Mucosa of rectum (tissue), 2 donors: ENCODE measurements at regions not wholly inside any gene's neighbourhood (a gene's known extent, or its start where the extent isn't known, plus 50 kb on each side); places are given as distances from the start of the nearest gene placed in this dataset.

Experiments
- H3K27ac ChIP-seq, 2 donors: one replicate each; pipeline ENCODE4 v1.7.0; 2013; ENCODE audit warnings: inconsistent platforms in 2 of 2, low read depth in 2 of 2, low read length in 2 of 2
- H3K27me3 ChIP-seq, 2 donors: one replicate each; pipeline ENCODE4 v1.7.0; 2013; ENCODE audit warnings: low read length in 2 of 2; ENCODE audit not compliant: control insufficient read depth in 2 of 2, insufficient read depth in 2 of 2
- H3K36me3 ChIP-seq, 2 donors: one replicate each; pipeline ENCODE4 v1.7.0; 2013; ENCODE audit warnings: low read length in 2 of 2; ENCODE audit not compliant: control insufficient read depth in 2 of 2, insufficient read depth in 2 of 2
- H3K4me1 ChIP-seq, 2 donors: one replicate each; pipeline ENCODE4 v1.7.0; 2013; ENCODE audit warnings: low read length in 2 of 2, mild to moderate bottlenecking in 1 of 2; ENCODE audit not compliant: control insufficient read depth in 2 of 2, insufficient read depth in 2 of 2
- H3K4me3 ChIP-seq, 2 donors: one replicate each; pipeline ENCODE4 v1.7.0; 2013; ENCODE audit warnings: low read length in 2 of 2
- H3K9ac ChIP-seq, 2 donors: one replicate each; pipeline ENCODE4 v1.7.0; 2013; ENCODE audit warnings: low read length in 2 of 2, low read depth in 1 of 2, mild to moderate bottlenecking in 1 of 2
- H3K9me3 ChIP-seq, 2 donors: one replicate each; pipeline ENCODE4 v1.7.0; 2013; ENCODE audit warnings: low read length in 2 of 2; ENCODE audit not compliant: control insufficient read depth in 2 of 2
- donor health status: healthy.
- donor health status: Normal muscosa, but diverticular disease.

DNA sequence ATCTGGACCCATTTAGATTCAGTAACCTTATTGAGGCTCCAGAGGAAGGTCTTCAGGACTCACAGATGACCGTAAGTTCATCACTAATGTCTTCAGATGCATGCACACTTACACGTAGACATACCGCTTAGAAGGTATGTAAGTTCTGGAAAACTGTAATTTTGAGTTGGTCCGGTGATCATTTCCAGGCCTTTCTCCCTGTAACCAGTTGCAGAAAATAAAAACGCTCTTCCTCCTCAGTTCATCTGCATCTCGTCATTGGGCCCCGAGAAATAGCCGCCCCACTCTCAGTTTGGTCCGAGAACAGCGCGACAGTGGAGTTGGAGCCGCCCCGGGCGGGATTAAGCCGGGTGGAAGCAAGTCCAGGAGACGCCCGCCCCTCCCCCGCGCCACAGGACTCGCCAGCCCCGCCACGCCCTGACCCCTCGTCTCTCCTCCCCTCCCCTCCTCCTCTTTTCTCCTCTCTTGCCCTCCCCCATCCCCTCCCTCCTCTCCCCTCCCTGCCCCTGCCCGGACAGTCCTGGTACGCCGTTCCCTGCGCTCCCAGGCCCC is 83.7 kb downstream of the TNFAIP2 start:
- Histone ChIP-seq H3K4me3 (peak overlapping the region; percentile 50 to 51), H3K27me3 (peaks cover 0 to 4% of the 10 kb centered on the region in 2 donors), H3K27ac (peak overlapping the region; percentile 74 to 75), H3K36me3 (no peaks in the 10 kb centered on the region), H3K4me1 (peaks cover 0 to 2% of the 10 kb centered on the region in 2 donors), H3K9ac (peak overlapping the region; percentile 49 to 54), H3K9me3 (peaks cover 0 to 5% of the 10 kb centered on the region in 2 donors)

DNA sequence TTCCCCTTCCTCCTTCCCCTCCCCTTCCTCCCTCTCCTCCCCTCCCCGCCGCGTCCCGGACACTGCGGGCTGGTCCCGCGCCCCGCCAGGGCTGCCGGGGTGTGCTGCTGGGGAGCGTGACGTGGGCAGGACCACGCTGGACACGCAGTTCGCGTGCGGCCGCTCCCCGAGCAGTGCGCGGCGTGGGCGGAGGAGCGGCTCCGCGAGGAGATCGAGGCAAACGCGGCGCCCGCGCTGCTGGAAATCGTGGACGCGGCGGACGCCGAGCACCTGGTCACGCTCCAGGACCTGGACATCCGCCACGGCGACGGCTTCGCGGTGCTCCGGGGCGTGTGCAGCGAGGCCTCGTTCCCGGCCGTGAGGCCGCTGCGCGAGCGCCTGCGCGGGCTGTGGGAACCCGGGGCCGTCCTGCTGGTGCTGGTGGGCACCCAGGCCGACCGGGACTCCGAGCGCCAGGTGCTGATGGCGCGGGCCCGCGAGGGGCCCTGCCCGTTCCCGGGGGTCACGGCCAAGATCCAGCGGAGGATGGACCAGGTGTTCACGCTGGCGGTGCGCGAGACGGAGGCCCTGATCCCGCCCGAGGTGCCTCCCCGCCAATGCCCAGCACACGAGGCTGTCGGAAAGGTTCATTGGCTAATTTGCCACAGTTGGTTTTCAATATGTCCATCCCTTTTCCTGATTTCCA is 84.3 kb downstream of the TNFAIP2 start:
- Histone ChIP-seq H3K4me1 (peaks cover 0 to 2% of the 10 kb centered on the region in 2 donors), H3K9me3 (peaks cover 0 to 5% of the 10 kb centered on the region in 2 donors), H3K9ac (peak overlapping the region in 1 of 2 donors; percentile 64), H3K4me3 (peak overlapping the region; percentile 44 to 50), H3K27ac (peak overlapping the region; percentile 74 to 75), H3K27me3 (peaks cover 0 to 4% of the 10 kb centered on the region in 2 donors), H3K36me3 (no peaks in the 10 kb centered on the region)

DNA sequence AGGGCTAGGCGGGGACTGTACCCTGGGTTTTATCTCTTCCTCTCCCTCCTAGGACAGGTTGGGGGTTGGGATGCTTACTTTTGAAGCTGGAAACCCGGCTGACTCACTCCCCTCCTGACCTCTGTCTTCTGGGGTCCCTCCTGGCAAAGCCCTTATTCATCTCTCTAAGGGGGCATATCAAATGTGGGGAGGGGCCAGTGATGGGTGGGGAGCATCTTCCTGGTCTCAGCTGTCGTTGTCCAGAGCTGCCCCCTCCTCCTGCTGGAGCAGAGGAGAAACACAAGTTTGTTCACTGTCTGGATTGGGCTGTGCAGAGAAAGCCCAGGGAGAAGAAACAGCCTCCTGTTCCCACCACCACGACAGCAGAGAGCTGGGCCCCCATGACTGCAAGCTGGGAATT is 85.8 kb downstream of the TNFAIP2 start:
- peak overlapping the region in 1 of 2 donors; percentile 11 for H3K4me3 ChIP-seq
- H3K27me3 ChIP-seq = peaks cover 0 to 4% of the 10 kb centered on the region in 2 donors
- peak overlapping the region; percentile 37 to 54 for H3K27ac ChIP-seq
- peaks cover 0 to 2% of the 10 kb centered on the region in 2 donors for H3K4me1 ChIP-seq
- H3K9me3 ChIP-seq = peaks cover 0 to 5% of the 10 kb centered on the region in 2 donors
- no peak overlapping the region for H3K9ac ChIP-seq
- no peaks in the 10 kb centered on the region for H3K36me3 ChIP-seq

DNA sequence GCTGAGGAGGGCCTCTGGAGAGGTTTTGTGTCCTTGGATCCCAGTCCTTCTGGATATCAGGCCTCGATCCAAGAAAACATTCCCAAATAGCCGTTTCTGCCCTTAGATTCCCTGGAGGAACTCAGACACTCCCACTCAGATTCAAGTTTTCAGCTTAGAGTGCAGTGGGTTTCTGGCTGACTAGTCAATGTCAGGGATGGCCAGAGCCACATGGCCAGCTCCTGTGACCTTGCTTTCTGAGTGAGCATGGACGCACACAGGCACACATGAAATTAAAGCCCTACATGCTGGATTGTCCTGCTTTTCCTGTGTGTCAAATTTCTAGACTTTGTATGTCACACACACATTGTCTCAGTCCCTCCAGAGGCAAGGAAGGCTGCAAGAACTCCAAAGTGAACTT is 86.2 kb downstream of the TNFAIP2 start:
- peak overlapping the region in 1 of 2 donors; percentile 54 for H3K27ac ChIP-seq
- H3K27me3 ChIP-seq = peaks cover 0 to 2% of the 10 kb centered on the region in 2 donors

GRCh38 chr14:103213331-103213730 is 90.1 kb downstream of the TNFAIP2 start:
- no peaks in the 10 kb centered on the region for H3K36me3 ChIP-seq
- H3K27ac ChIP-seq = no peak overlapping the region
- no peaks in the 10 kb centered on the region for H3K27me3 ChIP-seq
- peaks cover 0 to 2% of the 10 kb centered on the region in 2 donors for H3K4me1 ChIP-seq
- no peak overlapping the region for H3K4me3 ChIP-seq
- no peak overlapping the region for H3K9ac ChIP-seq
- H3K9me3 ChIP-seq = no peaks in the 10 kb centered on the region

More for the DNA sequence above, 86.2 kb downstream of the TNFAIP2 start:
- Histone ChIP-seq H3K4me3 (no peak overlapping the region), H3K9me3 (peaks cover 0 to under 1% of the 10 kb centered on the region in 2 donors), H3K36me3 (no peaks in the 10 kb centered on the region), H3K9ac (peak overlapping the region in 1 of 2 donors; percentile 41), H3K4me1 (peaks cover 0 to 2% of the 10 kb centered on the region in 2 donors)

GRCh38 chr14:103214461-103214958 is 91.2 kb downstream of the TNFAIP2 start:
- Histone ChIP-seq H3K9ac (no peak overlapping the region), H3K36me3 (no peaks in the 10 kb centered on the region), H3K27ac (no peak overlapping the region), H3K27me3 (no peaks in the 10 kb centered on the region), H3K4me1 (no peaks in the 10 kb centered on the region), H3K9me3 (no peaks in the 10 kb centered on the region), H3K4me3 (no peak overlapping the region)

GRCh38 chr14:103216399-103216798 is 93.1 kb downstream of the TNFAIP2 start:
- Histone ChIP-seq H3K27ac (no peak overlapping the region), H3K9ac (no peak overlapping the region), H3K9me3 (no peaks in the 10 kb centered on the region), H3K4me3 (no peak overlapping the region), H3K4me1 (no peaks in the 10 kb centered on the region), H3K36me3 (no peaks in the 10 kb centered on the region), H3K27me3 (peaks cover 0 to under 1% of the 10 kb centered on the region in 2 donors)

DNA sequence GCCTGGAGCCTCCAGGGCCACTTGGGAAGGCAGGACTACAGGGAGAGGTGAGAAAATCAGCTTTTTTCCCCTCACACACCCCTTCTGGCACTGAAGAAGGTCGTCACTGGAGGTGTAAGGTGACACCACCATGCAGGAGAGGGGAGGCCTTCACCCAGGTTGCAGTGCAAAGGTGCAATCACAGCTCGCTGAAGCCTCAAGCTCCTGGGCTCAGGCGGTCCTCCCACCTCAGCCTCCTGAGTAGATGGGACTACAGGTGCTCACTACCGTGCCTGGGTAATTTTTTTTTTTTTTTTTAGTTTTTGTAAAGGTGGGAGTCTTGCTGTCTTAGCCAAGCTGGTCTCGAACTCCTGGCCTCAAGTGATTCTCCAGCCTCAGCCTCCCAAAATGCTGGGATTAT is 93.6 kb downstream of the TNFAIP2 start:
- H3K27me3 ChIP-seq = peaks cover 3 to 5% of the 10 kb centered on the region in 2 donors
- no peak overlapping the region for H3K4me3 ChIP-seq
- H3K36me3 ChIP-seq = no peaks in the 10 kb centered on the region
- H3K9ac ChIP-seq = no peak overlapping the region
- no peaks in the 10 kb centered on the region for H3K4me1 ChIP-seq
- H3K27ac ChIP-seq = no peak overlapping the region
- H3K9me3 ChIP-seq = no peaks in the 10 kb centered on the region

DNA sequence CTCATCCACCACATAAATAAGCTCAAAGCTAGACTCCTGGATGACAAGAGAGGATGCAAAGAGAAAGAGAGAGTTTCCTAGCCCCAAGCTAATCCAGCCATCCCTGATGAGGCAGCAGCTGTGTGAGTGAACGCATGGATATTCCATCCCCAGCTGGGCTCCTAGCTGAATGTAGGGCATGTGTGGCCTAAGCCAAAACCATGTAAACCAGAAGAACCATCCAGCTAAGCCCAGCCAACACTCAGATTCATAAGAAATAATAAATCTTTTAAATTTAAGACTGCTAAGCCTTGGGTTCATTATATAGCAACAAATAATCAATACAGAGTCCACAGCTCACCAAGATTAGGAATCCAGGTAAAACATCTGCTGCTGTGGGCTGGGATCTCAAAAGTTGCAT is 94.3 kb downstream of the TNFAIP2 start:
- H3K27ac ChIP-seq = no peak overlapping the region
- H3K27me3 ChIP-seq = peaks cover 5 to 8% of the 10 kb centered on the region in 2 donors
- H3K36me3 ChIP-seq = no peaks in the 10 kb centered on the region

More for the DNA sequence above, 94.3 kb downstream of the TNFAIP2 start:
- H3K9ac ChIP-seq = no peak overlapping the region
- H3K4me3 ChIP-seq = no peak overlapping the region
- H3K4me1 ChIP-seq = no peaks in the 10 kb centered on the region
- no peaks in the 10 kb centered on the region for H3K9me3 ChIP-seq
